Activated naive CD8-positive, alpha-beta T cell treated with anti-CD3 and anti-CD28 coated beads, Interleukin-2, amount 50 U/mL, for 24 hours (primary cell): ENCODE measurements at regions not wholly inside any gene's neighbourhood (a gene's known extent, or its start where the extent isn't known, plus 50 kb on each side); places are given as distances from the start of the nearest gene placed in this dataset.

ENCODE experiments used
- ATAC-seq: fragments of 150-1000 bp; cut with Tn5 transposase; one replicate; pipeline ENCODE4 v1.10.0; 2021
- DNase-seq: peaks from one replicate; pipeline ENCODE4 v3.0.0; 2021
- H3K27ac Mint-ChIP-seq: one replicate; pipeline ENCODE4 v1.8.0; 2021; ENCODE audit warnings: mild to moderate bottlenecking, mixed read lengths
- H3K27me3 Mint-ChIP-seq: one replicate; pipeline ENCODE4 v1.8.0; 2021; ENCODE audit warnings: mixed read lengths
- H3K36me3 Mint-ChIP-seq: one replicate; pipeline ENCODE4 v1.8.0; 2021; ENCODE audit warnings: low read depth, mixed read lengths
- H3K4me1 Mint-ChIP-seq: one replicate; pipeline ENCODE4 v1.8.0; 2021; ENCODE audit warnings: mixed read lengths
- H3K4me3 Mint-ChIP-seq: one replicate; pipeline ENCODE4 v1.8.0; 2021; ENCODE audit warnings: mild to moderate bottlenecking, moderate library complexity, mixed read lengths
- H3K9me3 Mint-ChIP-seq: one replicate; pipeline ENCODE4 v1.8.0; 2021; ENCODE audit warnings: mixed read lengths

- ATAC-seq = no peak
- Mint-ChIP-seq H3K36me3 (peaks cover 6% of the 10 kb centered on the region), H3K9me3 (peaks cover 14% of the 10 kb centered on the region), H3K4me3 (no peak overlapping the region), H3K4me1 (no peaks in the 10 kb centered on the region), H3K27ac (no peak overlapping the region), H3K27me3 (no peaks in the 10 kb centered on the region)
- no peak for DNase-seq
These were observed 111.4 kb upstream of the CDC42EP3 start for GRCh38 chr2:37782721-37783371.

- Mint-ChIP-seq H3K27me3 (no peaks in the 10 kb centered on the region), H3K27ac (no peak overlapping the region), H3K36me3 (peaks cover 6% of the 10 kb centered on the region), H3K4me3 (no peak overlapping the region), H3K9me3 (peaks cover 21% of the 10 kb centered on the region), H3K4me1 (no peaks in the 10 kb centered on the region)
- DNase-seq = no peak
- ATAC-seq = no peak
These were observed 112.1 kb upstream of the CDC42EP3 start for GRCh38 chr2:37783545-37783944.

GRCh38 chr2:37784071-37784758 is 112.8 kb upstream of the CDC42EP3 start:
- ATAC-seq = no peak
- H3K4me3 Mint-ChIP-seq = no peak overlapping the region

GRCh38 chr2:37784759-37785149 is 113.3 kb upstream of the CDC42EP3 start:
- H3K9me3 Mint-ChIP-seq = peaks cover 33% of the 10 kb centered on the region
- ATAC-seq (no peak), DNase-seq (no peak)
- no peak overlapping the region for H3K4me3 Mint-ChIP-seq
- no peak overlapping the region for H3K27ac Mint-ChIP-seq
- no peaks in the 10 kb centered on the region for H3K27me3 Mint-ChIP-seq
- no peaks in the 10 kb centered on the region for H3K4me1 Mint-ChIP-seq
- peaks cover 6% of the 10 kb centered on the region for H3K36me3 Mint-ChIP-seq

More at GRCh38 chr2:37784071-37784758, 112.8 kb upstream of the CDC42EP3 start:
- DNase-seq = no peak
- H3K36me3 Mint-ChIP-seq = peaks cover 6% of the 10 kb centered on the region
- H3K9me3 Mint-ChIP-seq = peaks cover 28% of the 10 kb centered on the region
- H3K4me1 Mint-ChIP-seq = no peaks in the 10 kb centered on the region
- H3K27ac Mint-ChIP-seq = no peak overlapping the region
- H3K27me3 Mint-ChIP-seq = no peaks in the 10 kb centered on the region

- no peak for ATAC-seq
- no peaks in the 10 kb centered on the region for H3K4me1 Mint-ChIP-seq
- peaks cover 6% of the 10 kb centered on the region for H3K36me3 Mint-ChIP-seq
These were observed 114.8 kb upstream of the CDC42EP3 start for GRCh38 chr2:37786191-37786698.

GRCh38 chr2:37786854-37787253 is 115.4 kb upstream of the CDC42EP3 start:
- H3K4me3 Mint-ChIP-seq = no peak overlapping the region
- DNase-seq (no peak), ATAC-seq (no peak)
- H3K27ac Mint-ChIP-seq = no peak overlapping the region
- H3K4me1 Mint-ChIP-seq = no peaks in the 10 kb centered on the region
- H3K27me3 Mint-ChIP-seq = no peaks in the 10 kb centered on the region
- H3K9me3 Mint-ChIP-seq = peaks cover 38% of the 10 kb centered on the region
- peaks cover 6% of the 10 kb centered on the region for H3K36me3 Mint-ChIP-seq

More at GRCh38 chr2:37786191-37786698, 114.8 kb upstream of the CDC42EP3 start:
- H3K27ac Mint-ChIP-seq = no peak overlapping the region
- H3K4me3 Mint-ChIP-seq = no peak overlapping the region
- no peak for DNase-seq
- H3K27me3 Mint-ChIP-seq = no peaks in the 10 kb centered on the region
- peaks cover 38% of the 10 kb centered on the region for H3K9me3 Mint-ChIP-seq

- peaks cover 6% of the 10 kb centered on the region for H3K36me3 Mint-ChIP-seq
- no peak overlapping the region for H3K4me3 Mint-ChIP-seq
- ATAC-seq (no peak), DNase-seq (no peak)
- H3K27me3 Mint-ChIP-seq = no peaks in the 10 kb centered on the region
- H3K4me1 Mint-ChIP-seq = no peaks in the 10 kb centered on the region
- H3K9me3 Mint-ChIP-seq = peaks cover 38% of the 10 kb centered on the region
- no peak overlapping the region for H3K27ac Mint-ChIP-seq
These were observed 117.3 kb upstream of the CDC42EP3 start for GRCh38 chr2:37788602-37789209.

GRCh38 chr2:37790019-37790418 is 118.6 kb upstream of the CDC42EP3 start:
- no peak overlapping the region for H3K4me3 Mint-ChIP-seq
- ATAC-seq (no peak), DNase-seq (no peak)
- no peak overlapping the region for H3K27ac Mint-ChIP-seq
- H3K4me1 Mint-ChIP-seq = no peaks in the 10 kb centered on the region
- H3K36me3 Mint-ChIP-seq = peaks cover 6% of the 10 kb centered on the region
- H3K27me3 Mint-ChIP-seq = no peaks in the 10 kb centered on the region
- H3K9me3 Mint-ChIP-seq = peaks cover 38% of the 10 kb centered on the region

GRCh38 chr2:37790462-37790861 is 119.0 kb upstream of the CDC42EP3 start:
- Mint-ChIP-seq H3K9me3 (peaks cover 38% of the 10 kb centered on the region), H3K4me1 (no peaks in the 10 kb centered on the region), H3K4me3 (no peak overlapping the region), H3K27me3 (no peaks in the 10 kb centered on the region), H3K36me3 (peaks cover 6% of the 10 kb centered on the region), H3K27ac (no peak overlapping the region)
- DNase-seq = no peak
- ATAC-seq = no peak

- no peak for ATAC-seq
- Mint-ChIP-seq H3K9me3 (peaks cover 29% of the 10 kb centered on the region), H3K4me1 (peaks cover 7% of the 10 kb centered on the region), H3K27me3 (no peaks in the 10 kb centered on the region), H3K27ac (no peak overlapping the region), H3K4me3 (no peak overlapping the region), H3K36me3 (peaks cover 3% of the 10 kb centered on the region)
- no peak for DNase-seq
These were observed 120.9 kb upstream of the CDC42EP3 start for GRCh38 chr2:37792366-37792765.

- Mint-ChIP-seq H3K36me3 (no peaks in the 10 kb centered on the region), H3K27me3 (no peaks in the 10 kb centered on the region), H3K9me3 (peaks cover 22% of the 10 kb centered on the region), H3K27ac (no peak overlapping the region), H3K4me3 (no peak overlapping the region), H3K4me1 (peaks cover 11% of the 10 kb centered on the region)
- no peak for ATAC-seq
- no peak for DNase-seq
These were observed 121.6 kb upstream of the CDC42EP3 start for GRCh38 chr2:37793004-37793403.

- no peaks in the 10 kb centered on the region for H3K36me3 Mint-ChIP-seq
- no peak for DNase-seq
- no peak overlapping the region for H3K27ac Mint-ChIP-seq
- H3K4me3 Mint-ChIP-seq = no peak overlapping the region
- H3K4me1 Mint-ChIP-seq = peaks cover 15% of the 10 kb centered on the region
- H3K27me3 Mint-ChIP-seq = no peaks in the 10 kb centered on the region
- peaks cover 5% of the 10 kb centered on the region for H3K9me3 Mint-ChIP-seq
- no peak for ATAC-seq
These were observed 123.3 kb upstream of the CDC42EP3 start for GRCh38 chr2:37794717-37795116.

- Mint-ChIP-seq H3K9me3 (no peaks in the 10 kb centered on the region), H3K4me3 (no peak overlapping the region), H3K36me3 (no peaks in the 10 kb centered on the region), H3K27ac (no peak overlapping the region), H3K4me1 (peaks cover 19% of the 10 kb centered on the region), H3K27me3 (no peaks in the 10 kb centered on the region)
- ATAC-seq = no peak
- no peak for DNase-seq
These were observed 124.0 kb upstream of the CDC42EP3 start for GRCh38 chr2:37795456-37795855.

GRCh38 chr2:37795938-37796337 is 124.5 kb upstream of the CDC42EP3 start:
- Mint-ChIP-seq H3K27me3 (no peaks in the 10 kb centered on the region), H3K4me1 (peaks cover 19% of the 10 kb centered on the region), H3K4me3 (no peak overlapping the region), H3K27ac (no peak overlapping the region), H3K36me3 (no peaks in the 10 kb centered on the region), H3K9me3 (no peaks in the 10 kb centered on the region)
- DNase-seq (no peak), ATAC-seq (no peak)

- H3K36me3 Mint-ChIP-seq = no peaks in the 10 kb centered on the region
- ATAC-seq = no peak
- H3K9me3 Mint-ChIP-seq = no peaks in the 10 kb centered on the region
- no peak overlapping the region for H3K27ac Mint-ChIP-seq
- H3K4me3 Mint-ChIP-seq = no peak overlapping the region
- no peak for DNase-seq
- no peaks in the 10 kb centered on the region for H3K27me3 Mint-ChIP-seq
- peaks cover 19% of the 10 kb centered on the region for H3K4me1 Mint-ChIP-seq
These were observed 125.0 kb upstream of the CDC42EP3 start for GRCh38 chr2:37796481-37796880.
